ENCODE measurements at regions not wholly inside any gene's neighbourhood (a gene's known extent, or its start where the extent isn't known, plus 50 kb on each side); places are given as distances from the start of the nearest gene placed in this dataset.
"Not testable (repeated sequence)": the region's sequence is repeated elsewhere in the genome, so short reads cannot be mapped to it uniquely, and the experiment has no call there.

DNA sequence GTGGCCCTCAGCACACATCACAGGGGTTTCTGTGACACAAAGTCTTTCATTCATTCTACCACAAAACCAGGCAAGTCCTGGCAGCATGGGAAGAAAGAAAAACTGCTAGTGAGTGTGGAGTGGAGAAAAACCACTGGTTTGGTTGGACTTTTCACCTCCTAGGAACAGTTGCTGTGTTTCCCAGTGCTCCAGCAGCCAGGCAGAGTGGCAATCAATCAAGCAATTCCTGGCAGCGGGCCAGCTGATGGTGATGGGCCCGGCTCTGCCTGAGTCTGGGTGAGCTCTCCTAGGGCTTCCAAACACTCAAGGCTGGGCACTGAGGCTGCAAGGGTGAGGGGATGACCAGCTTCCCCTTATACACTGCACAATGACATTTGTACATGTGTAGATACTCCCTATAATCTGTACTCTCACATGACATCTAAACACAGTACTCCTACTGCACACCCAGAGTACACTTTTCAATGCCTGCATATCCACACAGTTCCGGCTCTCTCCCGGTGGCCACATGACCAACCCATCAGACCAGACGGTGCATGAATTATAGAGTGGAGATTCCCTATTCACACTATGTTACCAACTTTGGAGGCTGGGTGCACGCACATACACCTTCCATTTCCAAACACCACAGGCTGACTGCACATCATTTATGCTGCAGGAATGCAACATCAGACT lies 156.6 kb downstream of the UNC5CL start:
- no peaks in the 10 kb centered on the region for H3K27me3 ChIP-seq (ENCODE audit: control insufficient read depth, insufficient read depth, low read length)
- H3K36me3 ChIP-seq (ENCODE audit: control insufficient read depth, insufficient read depth, low read length): no peaks in the 10 kb centered on the region
- H3K4me3 ChIP-seq (ENCODE audit: low read depth, low read length): no peak overlapping the region
- 0 out of 2 replicates have a peak, but pooled peaks cover 4% of the 10 kb centered on the region for H3K9me3 ChIP-seq (ENCODE audit: control insufficient read depth, insufficient read depth, low read length)
- no peak overlapping the region for H3K27ac ChIP-seq (ENCODE audit: low read depth, low read length)
- no peaks in the 10 kb centered on the region for H3K4me1 ChIP-seq (ENCODE audit: control insufficient read depth, insufficient read depth, low read length)
- H3K9ac ChIP-seq (ENCODE audit: low read depth, low read length): no peak overlapping the region

DNA sequence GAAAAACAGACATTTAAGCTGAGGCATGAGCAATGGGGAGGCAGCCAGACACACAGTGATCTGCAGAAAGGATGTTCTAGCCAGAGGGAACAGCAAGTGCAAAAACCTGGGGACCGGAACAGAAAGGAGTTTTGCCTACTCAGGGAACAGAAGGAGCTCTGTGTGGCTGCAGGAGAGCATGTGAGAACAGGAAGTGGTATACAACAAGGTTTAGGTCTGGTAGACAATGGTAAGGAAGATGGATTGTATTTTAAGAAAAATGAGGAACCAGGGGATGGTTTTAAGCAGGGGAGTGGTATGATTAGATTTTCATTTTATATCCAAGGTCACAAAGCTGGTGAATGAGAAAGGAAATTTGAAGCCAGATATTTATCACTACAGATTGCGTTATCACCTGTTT lies 157.5 kb downstream of the UNC5CL start:
- no peaks in the 10 kb centered on the region for H3K4me1 ChIP-seq (ENCODE audit: control insufficient read depth, insufficient read depth, low read length)
- H3K27me3 ChIP-seq (ENCODE audit: control insufficient read depth, insufficient read depth, low read length): no peaks in the 10 kb centered on the region
- no peak overlapping the region for H3K27ac ChIP-seq (ENCODE audit: low read depth, low read length)
- 0 out of 2 replicates have a peak, but pooled peaks cover 4% of the 10 kb centered on the region for H3K9me3 ChIP-seq (ENCODE audit: control insufficient read depth, insufficient read depth, low read length)
- H3K4me3 ChIP-seq (ENCODE audit: low read depth, low read length): no peak overlapping the region
- H3K9ac ChIP-seq (ENCODE audit: low read depth, low read length): no peak overlapping the region
- no peaks in the 10 kb centered on the region for H3K36me3 ChIP-seq (ENCODE audit: control insufficient read depth, insufficient read depth, low read length)

DNA sequence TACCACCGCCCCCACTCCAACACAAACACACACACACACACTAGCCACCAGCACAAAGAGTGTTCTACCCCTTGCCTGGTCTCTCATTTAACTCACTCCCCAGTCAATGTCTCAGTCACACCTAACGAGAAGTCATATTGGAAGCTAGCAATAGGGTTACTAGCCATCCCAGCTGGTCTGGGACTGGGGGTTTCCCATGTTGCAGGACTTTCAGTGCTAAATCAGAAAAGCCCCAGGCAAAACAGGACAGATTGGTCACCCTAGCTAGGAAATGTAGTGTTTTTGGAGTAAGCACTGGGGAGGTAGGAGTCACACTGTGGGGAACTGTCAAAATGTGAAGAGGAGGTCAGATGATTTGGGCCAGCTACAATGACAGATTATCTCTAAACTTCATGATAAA lies 158.1 kb downstream of the UNC5CL start:
- Histone ChIP-seq H3K4me1 (ENCODE audit: control insufficient read depth, insufficient read depth, low read length) (no peaks in the 10 kb centered on the region), H3K9me3 (ENCODE audit: control insufficient read depth, insufficient read depth, low read length) (0 out of 2 replicates have a peak, but pooled peaks cover 4% of the 10 kb centered on the region), H3K36me3 (ENCODE audit: control insufficient read depth, insufficient read depth, low read length) (no peaks in the 10 kb centered on the region), H3K4me3 (ENCODE audit: low read depth, low read length) (no peak overlapping the region), H3K27ac (ENCODE audit: low read depth, low read length) (no peak overlapping the region), H3K27me3 (ENCODE audit: control insufficient read depth, insufficient read depth, low read length) (no peaks in the 10 kb centered on the region), H3K9ac (ENCODE audit: low read depth, low read length) (no peak overlapping the region)

DNA sequence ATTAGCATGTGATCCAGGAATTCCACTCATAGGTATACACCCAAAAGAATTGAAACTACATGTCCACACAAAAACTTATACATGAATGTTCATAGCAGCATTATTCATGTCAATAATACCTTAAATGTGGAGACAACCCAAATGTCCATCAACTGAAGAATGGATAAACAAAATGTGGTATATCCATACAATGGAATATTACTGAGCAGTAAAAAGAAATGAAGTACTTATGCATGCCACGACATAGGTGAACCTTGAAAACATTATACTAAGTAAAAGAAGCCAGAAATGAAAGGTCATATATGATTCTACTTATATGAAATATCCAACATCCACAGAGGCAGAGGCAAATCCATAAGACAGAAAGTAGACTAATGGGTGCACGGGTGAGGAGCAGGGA lies 159.9 kb downstream of the UNC5CL start:
- H3K4me3 ChIP-seq (ENCODE audit: low read depth, low read length): no peak overlapping the region
- no peaks in the 10 kb centered on the region for H3K36me3 ChIP-seq (ENCODE audit: control insufficient read depth, insufficient read depth, low read length)
- H3K27me3 ChIP-seq (ENCODE audit: control insufficient read depth, insufficient read depth, low read length): no peaks in the 10 kb centered on the region
- H3K9me3 ChIP-seq (ENCODE audit: control insufficient read depth, insufficient read depth, low read length): 0 out of 2 replicates have a peak, but pooled peaks cover 4% of the 10 kb centered on the region
- no peaks in the 10 kb centered on the region for H3K4me1 ChIP-seq (ENCODE audit: control insufficient read depth, insufficient read depth, low read length)
- H3K27ac ChIP-seq (ENCODE audit: low read depth, low read length): no peak overlapping the region
- H3K9ac ChIP-seq (ENCODE audit: low read depth, low read length): no peak overlapping the region

DNA sequence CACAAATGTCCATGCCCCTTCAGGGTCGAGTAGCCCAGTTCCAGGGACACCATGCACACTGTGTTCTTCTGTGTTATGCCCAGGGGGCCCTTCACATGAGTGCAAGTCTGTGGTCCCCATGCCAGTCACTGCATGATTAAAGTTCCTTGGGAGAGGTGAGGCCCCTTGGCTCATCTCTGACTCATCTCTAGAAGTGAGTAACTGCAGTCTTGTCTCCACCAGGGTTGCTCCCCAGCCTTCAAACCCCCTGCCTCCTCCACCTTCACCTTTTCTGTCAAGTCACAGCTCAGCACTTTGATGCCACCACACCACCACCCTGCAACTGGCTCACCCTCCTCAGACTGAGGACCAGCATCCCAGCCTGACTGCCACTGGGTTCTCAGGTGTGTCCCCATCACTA lies 161.7 kb downstream of the UNC5CL start:
- no peak overlapping the region for H3K9ac ChIP-seq (ENCODE audit: low read depth, low read length)
- H3K9me3 ChIP-seq (ENCODE audit: control insufficient read depth, insufficient read depth, low read length): 0 out of 2 replicates have a peak, but pooled peaks cover 4% of the 10 kb centered on the region
- no peak overlapping the region for H3K4me3 ChIP-seq (ENCODE audit: low read depth, low read length)
- H3K27ac ChIP-seq (ENCODE audit: low read depth, low read length): no peak overlapping the region
- H3K27me3 ChIP-seq (ENCODE audit: control insufficient read depth, insufficient read depth, low read length): no peaks in the 10 kb centered on the region
- no peaks in the 10 kb centered on the region for H3K36me3 ChIP-seq (ENCODE audit: control insufficient read depth, insufficient read depth, low read length)
- no peaks in the 10 kb centered on the region for H3K4me1 ChIP-seq (ENCODE audit: control insufficient read depth, insufficient read depth, low read length)

DNA sequence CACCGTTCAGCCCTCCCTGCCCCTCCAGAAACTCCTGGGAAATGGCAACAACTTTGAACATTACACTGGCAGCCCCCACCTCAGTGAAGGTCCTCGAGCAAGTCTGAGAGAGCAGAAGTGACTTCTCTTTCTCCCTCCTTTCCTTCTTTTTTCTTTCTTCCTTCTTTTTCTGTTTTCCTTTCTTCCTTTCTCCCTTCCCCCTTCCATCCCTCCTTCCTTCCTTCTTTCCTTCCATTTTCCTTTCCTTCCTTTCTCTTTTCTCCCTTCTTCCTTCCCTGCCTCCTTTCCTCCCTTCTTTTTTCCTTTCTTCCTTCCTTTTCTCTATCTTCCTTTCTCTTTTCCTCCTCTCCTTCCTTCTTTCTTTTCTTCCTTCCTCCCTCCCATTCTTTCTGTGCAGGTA lies 162.7 kb downstream of the UNC5CL start:
- Histone ChIP-seq H3K9ac (ENCODE audit: low read depth, low read length) (no peak overlapping the region), H3K27me3 (ENCODE audit: control insufficient read depth, insufficient read depth, low read length) (no peaks in the 10 kb centered on the region), H3K27ac (ENCODE audit: low read depth, low read length) (no peak overlapping the region), H3K4me1 (ENCODE audit: control insufficient read depth, insufficient read depth, low read length) (no peaks in the 10 kb centered on the region), H3K4me3 (ENCODE audit: low read depth, low read length) (no peak overlapping the region), H3K9me3 (ENCODE audit: control insufficient read depth, insufficient read depth, low read length) (0 out of 2 replicates have a peak, but pooled peaks cover 4% of the 10 kb centered on the region), H3K36me3 (ENCODE audit: control insufficient read depth, insufficient read depth, low read length) (no peaks in the 10 kb centered on the region)

DNA sequence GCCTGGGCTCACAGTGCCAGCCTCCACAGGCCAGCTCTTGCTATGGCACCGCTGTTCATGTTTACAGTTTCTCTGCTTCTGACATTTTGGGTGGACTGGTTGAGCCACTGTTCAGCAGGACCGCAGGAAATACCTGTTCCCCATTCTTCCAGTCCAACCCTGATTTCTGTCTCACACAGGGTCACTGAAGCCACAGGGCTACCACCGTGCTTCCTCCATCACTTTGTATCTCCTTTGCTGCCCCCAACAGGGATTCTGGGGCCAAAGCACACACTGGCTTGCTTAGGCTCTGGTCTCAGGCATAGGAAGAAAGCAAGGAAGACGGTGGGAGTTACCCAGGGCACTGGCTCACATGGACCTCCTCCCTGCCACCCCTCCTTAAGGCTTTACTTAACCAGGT lies 164.5 kb downstream of the UNC5CL start:
- no peaks in the 10 kb centered on the region for H3K27me3 ChIP-seq (ENCODE audit: control insufficient read depth, insufficient read depth, low read length)
- H3K4me1 ChIP-seq (ENCODE audit: control insufficient read depth, insufficient read depth, low read length): no peaks in the 10 kb centered on the region
- H3K9me3 ChIP-seq (ENCODE audit: control insufficient read depth, insufficient read depth, low read length): 0 out of 2 replicates have a peak, but pooled peaks cover 4% of the 10 kb centered on the region
- H3K27ac ChIP-seq (ENCODE audit: low read depth, low read length): no peak overlapping the region
- no peak overlapping the region for H3K9ac ChIP-seq (ENCODE audit: low read depth, low read length)
- no peak overlapping the region for H3K4me3 ChIP-seq (ENCODE audit: low read depth, low read length)
- H3K36me3 ChIP-seq (ENCODE audit: control insufficient read depth, insufficient read depth, low read length): no peaks in the 10 kb centered on the region

DNA sequence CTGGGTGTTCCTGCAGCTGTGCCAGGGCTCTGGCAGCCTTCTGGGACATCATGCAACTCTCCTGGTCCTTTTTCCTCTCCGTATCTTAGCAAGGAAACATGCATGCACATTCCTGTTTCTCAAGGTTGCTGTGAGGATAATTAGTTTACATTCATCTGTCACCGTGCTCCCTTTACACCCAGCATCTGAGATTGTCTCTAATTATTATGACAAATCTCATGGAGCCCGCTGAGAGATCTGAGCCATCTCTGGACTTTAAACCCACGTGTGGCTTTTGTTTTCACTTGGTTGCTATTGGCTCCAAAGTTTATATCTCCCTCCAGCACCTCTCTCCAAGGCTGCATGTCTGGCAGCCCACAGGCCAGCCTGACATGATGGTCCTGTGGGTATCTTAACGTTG lies 167.6 kb downstream of the UNC5CL start:
- Histone ChIP-seq H3K27me3 (ENCODE audit: control insufficient read depth, insufficient read depth, low read length) (no peaks in the 10 kb centered on the region), H3K36me3 (ENCODE audit: control insufficient read depth, insufficient read depth, low read length) (no peaks in the 10 kb centered on the region), H3K9ac (ENCODE audit: low read depth, low read length) (no peak overlapping the region), H3K9me3 (ENCODE audit: control insufficient read depth, insufficient read depth, low read length) (no peaks in the 10 kb centered on the region), H3K27ac (ENCODE audit: low read depth, low read length) (no peak overlapping the region), H3K4me1 (ENCODE audit: control insufficient read depth, insufficient read depth, low read length) (peaks cover 3% of the 10 kb centered on the region; the same call in 1 of the 2 replicates), H3K4me3 (ENCODE audit: low read depth, low read length) (no peak overlapping the region)

DNA sequence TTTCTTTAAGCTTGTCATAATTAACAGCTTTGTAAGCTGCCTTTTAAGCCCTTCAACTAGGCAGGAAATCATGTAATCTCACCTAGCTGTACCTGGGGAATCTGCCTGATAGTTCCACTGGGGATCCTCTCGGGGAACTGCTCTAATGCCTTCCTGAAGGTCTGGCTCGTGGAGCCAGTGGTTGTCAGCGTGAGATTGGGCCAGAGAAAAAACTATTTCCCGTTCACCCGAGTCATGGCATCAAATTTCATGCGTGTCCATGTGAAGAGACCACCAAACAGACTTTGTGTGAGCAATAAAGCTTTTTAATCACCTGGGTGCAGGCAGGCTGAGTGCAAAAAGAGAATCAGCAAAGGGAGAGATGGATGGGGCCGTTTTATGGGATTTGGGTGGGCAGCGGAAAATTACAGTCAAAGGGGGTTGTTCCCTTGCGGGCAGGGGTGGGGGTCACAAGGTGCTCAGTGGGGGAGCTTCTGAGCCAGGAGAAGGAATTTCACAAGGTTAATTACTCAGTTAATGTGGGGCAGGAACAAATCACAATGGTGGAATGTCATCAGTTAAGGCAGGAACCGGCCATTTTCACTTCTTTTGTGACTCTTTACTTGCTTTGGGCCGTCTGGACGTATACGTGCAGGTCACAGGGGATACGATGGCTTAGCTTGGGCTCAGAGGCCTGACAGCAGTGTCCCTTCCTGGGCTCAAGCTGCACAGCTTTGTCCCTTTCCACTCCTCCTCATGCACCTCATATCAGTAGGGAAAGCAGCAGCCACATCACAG lies 170.7 kb downstream of the UNC5CL start:
- not testable (repeated sequence) for H3K9ac ChIP-seq (ENCODE audit: low read depth, low read length); H3K4me3 ChIP-seq (ENCODE audit: low read depth, low read length); H3K4me1 ChIP-seq (ENCODE audit: control insufficient read depth, insufficient read depth, low read length); H3K36me3 ChIP-seq (ENCODE audit: control insufficient read depth, insufficient read depth, low read length); H3K27ac ChIP-seq (ENCODE audit: low read depth, low read length); H3K27me3 ChIP-seq (ENCODE audit: control insufficient read depth, insufficient read depth, low read length); H3K9me3 ChIP-seq (ENCODE audit: control insufficient read depth, insufficient read depth, low read length)

DNA sequence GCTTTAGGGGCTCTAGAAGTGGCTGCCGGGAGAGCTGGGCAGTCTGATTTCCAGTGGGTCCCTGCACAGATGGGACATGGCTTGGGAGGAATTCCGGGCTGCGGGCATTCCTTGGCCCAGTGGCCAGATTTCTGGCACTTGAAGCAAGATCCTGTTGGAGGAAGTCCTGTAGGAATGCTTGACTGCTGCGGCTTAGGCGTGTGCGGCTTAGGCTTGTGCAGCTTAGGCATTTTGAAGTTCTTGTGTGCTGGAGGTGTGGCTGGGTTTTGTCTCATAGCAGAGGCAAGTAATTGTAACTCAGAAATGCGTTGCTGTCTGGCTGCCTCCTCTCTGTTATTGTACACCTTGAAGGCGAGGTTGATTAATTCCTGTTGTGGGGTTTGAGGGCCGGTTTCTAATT lies 171.5 kb downstream of the UNC5CL start:
- H3K9me3 ChIP-seq (ENCODE audit: control insufficient read depth, insufficient read depth, low read length); H3K4me1 ChIP-seq (ENCODE audit: control insufficient read depth, insufficient read depth, low read length); H3K27me3 ChIP-seq (ENCODE audit: control insufficient read depth, insufficient read depth, low read length); H3K4me3 ChIP-seq (ENCODE audit: low read depth, low read length); H3K9ac ChIP-seq (ENCODE audit: low read depth, low read length); H3K36me3 ChIP-seq (ENCODE audit: control insufficient read depth, insufficient read depth, low read length); H3K27ac ChIP-seq (ENCODE audit: low read depth, low read length): not testable (repeated sequence)

DNA sequence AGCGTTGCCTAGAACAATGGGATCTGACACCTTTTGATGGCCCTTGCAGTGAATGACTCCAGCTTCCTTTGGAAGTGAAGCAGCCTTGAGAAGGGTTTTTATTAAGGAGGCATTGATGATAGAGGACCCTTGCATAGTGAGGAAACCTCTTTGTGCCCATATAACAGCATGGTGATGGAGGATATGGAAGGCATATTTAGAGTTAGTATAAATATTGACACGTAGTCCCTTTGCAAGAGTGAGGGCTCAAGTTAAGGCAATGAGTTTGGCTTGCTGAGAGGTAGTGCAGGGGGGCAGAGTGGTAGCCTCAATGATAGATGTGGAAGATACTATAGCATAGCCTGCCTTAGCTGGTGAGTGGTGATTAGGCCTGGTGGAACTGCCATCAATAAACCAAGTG lies 173.8 kb downstream of the UNC5CL start:
- not testable (repeated sequence) for H3K9ac ChIP-seq (ENCODE audit: low read depth, low read length); H3K27me3 ChIP-seq (ENCODE audit: control insufficient read depth, insufficient read depth, low read length); H3K27ac ChIP-seq (ENCODE audit: low read depth, low read length); H3K9me3 ChIP-seq (ENCODE audit: control insufficient read depth, insufficient read depth, low read length); H3K4me1 ChIP-seq (ENCODE audit: control insufficient read depth, insufficient read depth, low read length); H3K36me3 ChIP-seq (ENCODE audit: control insufficient read depth, insufficient read depth, low read length); H3K4me3 ChIP-seq (ENCODE audit: low read depth, low read length)
